SU-DHL-6 (cell line): ENCODE measurements at regions not wholly inside any gene's neighbourhood (a gene's known extent, or its start where the extent isn't known, plus 50 kb on each side); places are given as distances from the start of the nearest gene placed in this dataset.

ENCODE experiments used
- EZH2phosphoT487 ChIP-seq: fragments of 200-600 bp; sonication (generic), shearing (Covaris generic); conservative IDR thresholded peaks from 2 replicates; pipeline ENCODE4 v1.6.1; 2018; ENCODE audit warnings: mild to moderate bottlenecking, antibody characterized with exemption, low read length, moderate library complexity, mixed read lengths
- TF ChIP-seq, protein P1 (sequence below): fragments of 200-600 bp; sonication (generic); IDR thresholded peaks from one replicate; pipeline ENCODE4 v1.5.1; 2017; ENCODE audit warnings: antibody characterized with exemption, mild to moderate bottlenecking, low read length, moderate library complexity; ENCODE audit not compliant: insufficient read depth, poor library complexity, severe bottlenecking

DNA sequence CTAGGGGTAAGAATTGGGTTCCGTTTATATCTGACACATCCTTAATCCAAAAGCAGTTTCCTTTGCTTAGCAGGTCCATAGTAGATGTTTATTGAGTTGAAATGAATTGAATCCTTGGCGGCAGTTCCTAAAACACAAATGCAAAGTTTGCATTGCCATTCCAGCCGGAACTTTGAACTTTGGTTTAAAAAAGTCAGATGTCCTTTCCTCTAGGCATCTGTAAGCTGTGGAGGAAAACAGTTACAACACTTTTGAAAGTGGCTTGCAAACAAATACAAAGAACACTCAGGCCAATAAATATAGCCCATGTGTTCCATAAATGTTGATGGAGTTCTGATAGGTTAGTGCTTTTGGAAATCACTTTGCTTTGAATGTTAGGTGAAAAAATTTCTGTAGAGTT lies 374.7 kb upstream of the RARB start:
- TF ChIP-seq, protein P1, sequence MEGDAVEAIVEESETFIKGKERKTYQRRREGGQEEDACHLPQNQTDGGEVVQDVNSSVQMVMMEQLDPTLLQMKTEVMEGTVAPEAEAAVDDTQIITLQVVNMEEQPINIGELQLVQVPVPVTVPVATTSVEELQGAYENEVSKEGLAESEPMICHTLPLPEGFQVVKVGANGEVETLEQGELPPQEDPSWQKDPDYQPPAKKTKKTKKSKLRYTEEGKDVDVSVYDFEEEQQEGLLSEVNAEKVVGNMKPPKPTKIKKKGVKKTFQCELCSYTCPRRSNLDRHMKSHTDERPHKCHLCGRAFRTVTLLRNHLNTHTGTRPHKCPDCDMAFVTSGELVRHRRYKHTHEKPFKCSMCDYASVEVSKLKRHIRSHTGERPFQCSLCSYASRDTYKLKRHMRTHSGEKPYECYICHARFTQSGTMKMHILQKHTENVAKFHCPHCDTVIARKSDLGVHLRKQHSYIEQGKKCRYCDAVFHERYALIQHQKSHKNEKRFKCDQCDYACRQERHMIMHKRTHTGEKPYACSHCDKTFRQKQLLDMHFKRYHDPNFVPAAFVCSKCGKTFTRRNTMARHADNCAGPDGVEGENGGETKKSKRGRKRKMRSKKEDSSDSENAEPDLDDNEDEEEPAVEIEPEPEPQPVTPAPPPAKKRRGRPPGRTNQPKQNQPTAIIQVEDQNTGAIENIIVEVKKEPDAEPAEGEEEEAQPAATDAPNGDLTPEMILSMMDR: no peak
- no peak for TF ChIP-seq EZH2phosphoT487
